ENCODE measurements at regions not wholly inside any gene's neighbourhood (a gene's known extent, or its start where the extent isn't known, plus 50 kb on each side); places are given as distances from the start of the nearest gene placed in this dataset.

GRCh38 chr11:92651159-92651558 is 318.3 kb upstream of the MTNR1B start:
- TF ChIP-seq, protein P1, sequence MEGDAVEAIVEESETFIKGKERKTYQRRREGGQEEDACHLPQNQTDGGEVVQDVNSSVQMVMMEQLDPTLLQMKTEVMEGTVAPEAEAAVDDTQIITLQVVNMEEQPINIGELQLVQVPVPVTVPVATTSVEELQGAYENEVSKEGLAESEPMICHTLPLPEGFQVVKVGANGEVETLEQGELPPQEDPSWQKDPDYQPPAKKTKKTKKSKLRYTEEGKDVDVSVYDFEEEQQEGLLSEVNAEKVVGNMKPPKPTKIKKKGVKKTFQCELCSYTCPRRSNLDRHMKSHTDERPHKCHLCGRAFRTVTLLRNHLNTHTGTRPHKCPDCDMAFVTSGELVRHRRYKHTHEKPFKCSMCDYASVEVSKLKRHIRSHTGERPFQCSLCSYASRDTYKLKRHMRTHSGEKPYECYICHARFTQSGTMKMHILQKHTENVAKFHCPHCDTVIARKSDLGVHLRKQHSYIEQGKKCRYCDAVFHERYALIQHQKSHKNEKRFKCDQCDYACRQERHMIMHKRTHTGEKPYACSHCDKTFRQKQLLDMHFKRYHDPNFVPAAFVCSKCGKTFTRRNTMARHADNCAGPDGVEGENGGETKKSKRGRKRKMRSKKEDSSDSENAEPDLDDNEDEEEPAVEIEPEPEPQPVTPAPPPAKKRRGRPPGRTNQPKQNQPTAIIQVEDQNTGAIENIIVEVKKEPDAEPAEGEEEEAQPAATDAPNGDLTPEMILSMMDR (IDR thresholded peaks at IDR 0.05) = no peak
- TF ChIP-seq SIN3A (IDR thresholded peaks at IDR 0.05; ENCODE audit: borderline replicate concordance, insufficient read depth, low read depth, low read length) (no peak), REST (IDR thresholded peaks at IDR 0.05; ENCODE audit: insufficient read depth in 1 of 2, low read depth in 2 of 2, low read length in 1 of 2) (no peak), POLR2AphosphoS5 (IDR thresholded peaks at IDR 0.05; ENCODE audit: low read depth, low read length) (no peak)

Measured in Panc1 (cell line).